ENCODE measurements at regions not wholly inside any gene's neighbourhood (a gene's known extent, or its start where the extent isn't known, plus 50 kb on each side); places are given as distances from the start of the nearest gene placed in this dataset.

- no peaks in the 10 kb centered on the region for H3K27me3 ChIP-seq
- DNase-seq = no peak
- no peak overlapping the region for H3K27ac ChIP-seq
- H3K4me3 ChIP-seq = no peak overlapping the region
- H3K9me3 ChIP-seq = no peaks in the 10 kb centered on the region
- intact Hi-C loops (cut with DNase I; ENCODE audit: low total_unique reads) = no loop called here
- no peaks in the 10 kb centered on the region for H3K4me1 ChIP-seq
- TF ChIP-seq, protein P1, sequence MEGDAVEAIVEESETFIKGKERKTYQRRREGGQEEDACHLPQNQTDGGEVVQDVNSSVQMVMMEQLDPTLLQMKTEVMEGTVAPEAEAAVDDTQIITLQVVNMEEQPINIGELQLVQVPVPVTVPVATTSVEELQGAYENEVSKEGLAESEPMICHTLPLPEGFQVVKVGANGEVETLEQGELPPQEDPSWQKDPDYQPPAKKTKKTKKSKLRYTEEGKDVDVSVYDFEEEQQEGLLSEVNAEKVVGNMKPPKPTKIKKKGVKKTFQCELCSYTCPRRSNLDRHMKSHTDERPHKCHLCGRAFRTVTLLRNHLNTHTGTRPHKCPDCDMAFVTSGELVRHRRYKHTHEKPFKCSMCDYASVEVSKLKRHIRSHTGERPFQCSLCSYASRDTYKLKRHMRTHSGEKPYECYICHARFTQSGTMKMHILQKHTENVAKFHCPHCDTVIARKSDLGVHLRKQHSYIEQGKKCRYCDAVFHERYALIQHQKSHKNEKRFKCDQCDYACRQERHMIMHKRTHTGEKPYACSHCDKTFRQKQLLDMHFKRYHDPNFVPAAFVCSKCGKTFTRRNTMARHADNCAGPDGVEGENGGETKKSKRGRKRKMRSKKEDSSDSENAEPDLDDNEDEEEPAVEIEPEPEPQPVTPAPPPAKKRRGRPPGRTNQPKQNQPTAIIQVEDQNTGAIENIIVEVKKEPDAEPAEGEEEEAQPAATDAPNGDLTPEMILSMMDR (IDR thresholded peaks at IDR 0.05) = no peak
- H3K36me3 ChIP-seq = no peaks in the 10 kb centered on the region
Measured at GRCh38 chr11:41848349-41848748, 388.9 kb upstream of the LRRC4C start.

- Histone ChIP-seq H3K4me3 (no peak overlapping the region), H3K27me3 (no peaks in the 10 kb centered on the region), H3K9me3 (no peaks in the 10 kb centered on the region), H3K27ac (no peak overlapping the region), H3K4me1 (no peaks in the 10 kb centered on the region), H3K36me3 (no peaks in the 10 kb centered on the region)
- no peak for DNase-seq
- intact Hi-C loops (cut with DNase I; ENCODE audit: low total_unique reads) = no loop called here
- TF ChIP-seq POLR2A (IDR thresholded peaks at IDR 0.05) = no peak
- TF ChIP-seq, protein P1 (IDR thresholded peaks at IDR 0.05) = no peak
Measured at GRCh38 chr11:41849250-41849649, 389.8 kb upstream of the LRRC4C start.

DNA sequence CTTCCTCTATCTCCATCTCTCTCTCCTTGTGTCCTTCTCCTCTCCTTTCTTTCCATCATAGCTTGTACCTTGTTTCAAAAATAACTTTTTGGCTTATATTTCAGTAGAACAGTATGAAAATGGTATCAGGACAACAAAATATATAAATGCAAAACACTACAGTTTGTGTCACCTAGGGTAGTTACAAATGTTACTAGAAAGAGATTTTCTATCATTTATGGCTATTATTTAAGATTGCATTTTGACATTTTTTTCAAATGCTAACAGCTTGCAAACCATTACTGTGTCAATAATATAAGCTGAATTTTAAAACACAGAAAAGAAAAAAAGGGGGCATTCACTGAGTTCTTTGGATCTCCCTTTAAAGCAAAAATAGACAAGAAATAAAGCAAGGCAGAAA lies 392.3 kb upstream of the LRRC4C start:
- H3K27ac ChIP-seq = no peak overlapping the region
- H3K9me3 ChIP-seq = no peaks in the 10 kb centered on the region
- H3K36me3 ChIP-seq = no peaks in the 10 kb centered on the region
- H3K4me1 ChIP-seq = no peaks in the 10 kb centered on the region
- no peak for DNase-seq
- no peaks in the 10 kb centered on the region for H3K27me3 ChIP-seq
- no peak overlapping the region for H3K4me3 ChIP-seq
- TF ChIP-seq POLR2A (IDR thresholded peaks at IDR 0.05) = no peak
- TF ChIP-seq, protein P1 (IDR thresholded peaks at IDR 0.05) = no peak
- intact Hi-C loops (cut with DNase I; ENCODE audit: low total_unique reads) = no loop called here

DNA sequence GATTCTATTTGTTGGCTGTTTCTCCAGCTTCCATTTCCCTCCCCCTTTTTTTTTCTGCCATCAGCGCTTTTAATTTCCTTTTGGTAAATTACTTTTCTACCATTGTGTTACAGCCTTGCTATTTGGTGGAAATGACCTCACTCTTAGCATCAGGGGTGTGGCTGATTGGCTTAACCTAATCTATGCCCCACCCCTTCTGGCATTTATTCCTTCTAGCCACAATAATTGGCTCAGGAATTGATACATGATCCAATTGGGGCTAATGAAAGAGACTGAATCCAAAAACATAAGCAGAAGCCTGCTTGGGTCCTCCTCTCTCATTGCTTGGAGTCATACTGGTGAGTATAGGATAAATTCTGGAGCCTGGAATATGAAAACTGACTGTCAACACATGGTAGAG lies 402.4 kb upstream of the LRRC4C start:
- Histone ChIP-seq H3K4me1 (no peaks in the 10 kb centered on the region), H3K4me3 (no peak overlapping the region), H3K27me3 (no peaks in the 10 kb centered on the region), H3K27ac (no peak overlapping the region), H3K9me3 (no peaks in the 10 kb centered on the region), H3K36me3 (no peaks in the 10 kb centered on the region)
- TF ChIP-seq, protein P1 (IDR thresholded peaks at IDR 0.05) = no peak
- TF ChIP-seq POLR2A (IDR thresholded peaks at IDR 0.05) = no peak
- intact Hi-C loops (cut with DNase I; ENCODE audit: low total_unique reads) = no loop called here
- DNase-seq = no peak

GRCh38 chr11:41866525-41866924 lies 407.1 kb upstream of the LRRC4C start:
- H3K36me3 ChIP-seq = no peaks in the 10 kb centered on the region
- H3K9me3 ChIP-seq = no peaks in the 10 kb centered on the region
- H3K4me1 ChIP-seq = no peaks in the 10 kb centered on the region
- no peak overlapping the region for H3K4me3 ChIP-seq
- H3K27me3 ChIP-seq = no peaks in the 10 kb centered on the region
- intact Hi-C loops (cut with DNase I; ENCODE audit: low total_unique reads) = no loop called here
- no peak for TF ChIP-seq POLR2A (IDR thresholded peaks at IDR 0.05)
- TF ChIP-seq, protein P1 (IDR thresholded peaks at IDR 0.05) = no peak
- no peak for DNase-seq
- no peak overlapping the region for H3K27ac ChIP-seq

Measured in uterus (tissue), 3 donors.